ENCODE measurements at regions not wholly inside any gene's neighbourhood (a gene's known extent, or its start where the extent isn't known, plus 50 kb on each side); places are given as distances from the start of the nearest gene placed in this dataset.

GRCh38 chr6:140987364-140988155 lies 1145.2 kb upstream of the GJE1 start:
- Histone ChIP-seq H3K9ac (ENCODE audit: low read length) (no peak overlapping the region), H3K27ac (ENCODE audit: low read length) (no peak overlapping the region), H3K27me3 (replicated peaks; ENCODE audit: insufficient read depth, low read length) (no peaks in the 10 kb centered on the region), H4K20me1 (ENCODE audit: insufficient read depth, low read length) (no peaks in the 10 kb centered on the region), H3F3A (ENCODE audit: insufficient read depth, low read length) (no peaks in the 10 kb centered on the region), H3K9me3 (replicated peaks; ENCODE audit: insufficient read depth, low read length) (no peaks in the 10 kb centered on the region), H3K4me1 (ENCODE audit: low read length) (no peaks in the 10 kb centered on the region), H3K79me2 (ENCODE audit: low read length) (no peaks in the 10 kb centered on the region), H3K4me2 (ENCODE audit: low read depth, low read length) (no peak overlapping the region), H2AFZ (ENCODE audit: low read length) (no peak overlapping the region), H3K4me3 (ENCODE audit: low read length) (no peak overlapping the region), H3K36me3 (replicated peaks; ENCODE audit: insufficient read depth, low read length) (no peaks in the 10 kb centered on the region), H3K9me2 (replicated peaks; ENCODE audit: insufficient read depth, low read length) (no peaks in the 10 kb centered on the region)
- no peak for DNase-seq
- TF ChIP-seq EZH2 (optimal IDR thresholded peaks at IDR 0.05; ENCODE audit: low read depth, low read length) (no peak), EZH2phosphoT487 (IDR thresholded peaks at IDR 0.05; ENCODE audit: low read length) (no peak)
- TF ChIP-seq, protein P1, sequence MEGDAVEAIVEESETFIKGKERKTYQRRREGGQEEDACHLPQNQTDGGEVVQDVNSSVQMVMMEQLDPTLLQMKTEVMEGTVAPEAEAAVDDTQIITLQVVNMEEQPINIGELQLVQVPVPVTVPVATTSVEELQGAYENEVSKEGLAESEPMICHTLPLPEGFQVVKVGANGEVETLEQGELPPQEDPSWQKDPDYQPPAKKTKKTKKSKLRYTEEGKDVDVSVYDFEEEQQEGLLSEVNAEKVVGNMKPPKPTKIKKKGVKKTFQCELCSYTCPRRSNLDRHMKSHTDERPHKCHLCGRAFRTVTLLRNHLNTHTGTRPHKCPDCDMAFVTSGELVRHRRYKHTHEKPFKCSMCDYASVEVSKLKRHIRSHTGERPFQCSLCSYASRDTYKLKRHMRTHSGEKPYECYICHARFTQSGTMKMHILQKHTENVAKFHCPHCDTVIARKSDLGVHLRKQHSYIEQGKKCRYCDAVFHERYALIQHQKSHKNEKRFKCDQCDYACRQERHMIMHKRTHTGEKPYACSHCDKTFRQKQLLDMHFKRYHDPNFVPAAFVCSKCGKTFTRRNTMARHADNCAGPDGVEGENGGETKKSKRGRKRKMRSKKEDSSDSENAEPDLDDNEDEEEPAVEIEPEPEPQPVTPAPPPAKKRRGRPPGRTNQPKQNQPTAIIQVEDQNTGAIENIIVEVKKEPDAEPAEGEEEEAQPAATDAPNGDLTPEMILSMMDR (IDR thresholded peaks at IDR 0.05; ENCODE audit: low read length) = no peak

DNA sequence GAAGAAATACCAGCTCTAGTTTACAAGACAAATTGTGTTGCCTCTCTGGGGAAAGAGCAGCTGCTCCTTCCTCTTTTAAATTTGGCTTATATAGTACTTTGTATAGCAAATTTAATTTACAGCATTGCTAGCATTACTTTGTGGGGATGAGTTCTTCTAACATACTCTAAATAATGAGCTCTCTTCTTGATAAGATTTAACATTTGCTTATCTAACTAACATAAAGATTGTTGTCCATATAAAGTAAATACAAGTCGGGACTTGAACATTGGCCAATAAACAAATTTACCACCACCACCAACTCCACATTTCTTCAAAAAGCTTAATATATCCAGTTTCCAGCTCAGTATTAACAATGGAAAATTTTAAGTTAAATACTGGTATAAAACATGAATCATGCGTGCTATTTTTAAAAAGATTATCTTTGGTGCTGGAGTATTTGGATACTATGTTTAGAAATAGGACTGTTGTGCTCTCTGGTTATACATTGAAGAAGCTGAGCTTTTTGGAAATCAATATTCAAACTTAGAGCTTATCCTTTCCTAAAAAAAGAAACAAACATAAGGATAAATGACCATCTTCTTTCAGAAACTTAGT lies 1146.9 kb upstream of the GJE1 start:
- H3K4me2 ChIP-seq (ENCODE audit: low read depth, low read length) = no peak overlapping the region
- H3K27me3 ChIP-seq (replicated peaks; ENCODE audit: insufficient read depth, low read length) = no peaks in the 10 kb centered on the region
- H3F3A ChIP-seq (ENCODE audit: insufficient read depth, low read length) = no peaks in the 10 kb centered on the region
- no peak overlapping the region for H2AFZ ChIP-seq (ENCODE audit: low read length)
- H3K9me3 ChIP-seq (replicated peaks; ENCODE audit: insufficient read depth, low read length) = no peaks in the 10 kb centered on the region
- H4K20me1 ChIP-seq (ENCODE audit: insufficient read depth, low read length) = no peaks in the 10 kb centered on the region
- no peak overlapping the region for H3K27ac ChIP-seq (ENCODE audit: low read length)
- H3K9ac ChIP-seq (ENCODE audit: low read length) = no peak overlapping the region
- no peaks in the 10 kb centered on the region for H3K9me2 ChIP-seq (replicated peaks; ENCODE audit: insufficient read depth, low read length)
- no peak for DNase-seq
- TF ChIP-seq EZH2phosphoT487 (IDR thresholded peaks at IDR 0.05; ENCODE audit: low read length) (no peak), EZH2 (optimal IDR thresholded peaks at IDR 0.05; ENCODE audit: low read depth, low read length) (no peak)
- TF ChIP-seq, protein P1 (IDR thresholded peaks at IDR 0.05; ENCODE audit: low read length) = no peak
- H3K4me1 ChIP-seq (ENCODE audit: low read length) = no peaks in the 10 kb centered on the region
- no peak overlapping the region for H3K4me3 ChIP-seq (ENCODE audit: low read length)
- H3K79me2 ChIP-seq (ENCODE audit: low read length) = no peaks in the 10 kb centered on the region
- H3K36me3 ChIP-seq (replicated peaks; ENCODE audit: insufficient read depth, low read length) = no peaks in the 10 kb centered on the region

GRCh38 chr6:140980265-140980887 lies 1152.3 kb upstream of the GJE1 start:
- no peak overlapping the region for H3K4me3 ChIP-seq (ENCODE audit: low read length)
- H3K9me2 ChIP-seq (replicated peaks; ENCODE audit: insufficient read depth, low read length) = no peaks in the 10 kb centered on the region
- no peaks in the 10 kb centered on the region for H4K20me1 ChIP-seq (ENCODE audit: insufficient read depth, low read length)
- no peaks in the 10 kb centered on the region for H3K27me3 ChIP-seq (replicated peaks; ENCODE audit: insufficient read depth, low read length)
- no peaks in the 10 kb centered on the region for H3F3A ChIP-seq (ENCODE audit: insufficient read depth, low read length)
- no peaks in the 10 kb centered on the region for H3K36me3 ChIP-seq (replicated peaks; ENCODE audit: insufficient read depth, low read length)
- no peak for DNase-seq
- H3K9ac ChIP-seq (ENCODE audit: low read length) = no peak overlapping the region
- no peaks in the 10 kb centered on the region for H3K4me1 ChIP-seq (ENCODE audit: low read length)
- no peak overlapping the region for H3K4me2 ChIP-seq (ENCODE audit: low read depth, low read length)
- H3K9me3 ChIP-seq (replicated peaks; ENCODE audit: insufficient read depth, low read length) = no peaks in the 10 kb centered on the region
- H3K79me2 ChIP-seq (ENCODE audit: low read length) = no peaks in the 10 kb centered on the region
- no peak overlapping the region for H2AFZ ChIP-seq (ENCODE audit: low read length)
- H3K27ac ChIP-seq (ENCODE audit: low read length) = no peak overlapping the region
- TF ChIP-seq EZH2phosphoT487 (IDR thresholded peaks at IDR 0.05; ENCODE audit: low read length) = no peak
- no peak for TF ChIP-seq EZH2 (optimal IDR thresholded peaks at IDR 0.05; ENCODE audit: low read depth, low read length)
- TF ChIP-seq, protein P1 (IDR thresholded peaks at IDR 0.05; ENCODE audit: low read length) = no peak
